Stimulated activated CD4-positive, alpha-beta T cell treated with anti-CD3 and anti-CD28 coated beads, Interleukin-15, amount 100 ng/mL, for 1 hour (primary cell): ENCODE measurements at regions not wholly inside any gene's neighbourhood (a gene's known extent, or its start where the extent isn't known, plus 50 kb on each side); places are given as distances from the start of the nearest gene placed in this dataset.
"Not testable (repeated sequence)": the region's sequence is repeated elsewhere in the genome, so short reads cannot be mapped to it uniquely, and the experiment has no call there.

ENCODE experiments used
- DNase-seq, 2 donors: peaks; one replicate each; pipeline ENCODE4 v3.0.0-alpha.2; 2020; ENCODE audit warnings: low read depth in 1 of 2, low spot score in 1 of 2

DNA sequence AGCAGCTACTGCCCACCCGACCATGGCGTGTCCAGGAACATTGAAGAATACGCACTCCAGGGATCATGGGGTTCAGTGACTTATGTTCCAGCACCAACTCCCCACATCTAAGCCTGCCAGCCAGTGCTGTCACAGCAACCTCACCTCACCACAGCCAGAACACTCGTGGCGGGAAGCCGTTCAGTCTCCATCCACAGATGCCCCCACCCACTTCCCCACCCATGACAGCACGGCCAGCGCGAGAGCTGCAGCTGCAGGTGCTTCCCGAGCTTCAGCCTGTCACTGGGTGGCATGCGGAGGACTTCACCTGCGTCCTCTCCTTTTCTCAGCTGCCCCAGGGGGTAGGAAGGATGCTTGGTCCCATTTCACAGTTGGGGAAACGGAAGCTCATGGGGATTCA is 50.3 kb downstream of the RBFOX3 start:
- no peak for DNase-seq

DNA sequence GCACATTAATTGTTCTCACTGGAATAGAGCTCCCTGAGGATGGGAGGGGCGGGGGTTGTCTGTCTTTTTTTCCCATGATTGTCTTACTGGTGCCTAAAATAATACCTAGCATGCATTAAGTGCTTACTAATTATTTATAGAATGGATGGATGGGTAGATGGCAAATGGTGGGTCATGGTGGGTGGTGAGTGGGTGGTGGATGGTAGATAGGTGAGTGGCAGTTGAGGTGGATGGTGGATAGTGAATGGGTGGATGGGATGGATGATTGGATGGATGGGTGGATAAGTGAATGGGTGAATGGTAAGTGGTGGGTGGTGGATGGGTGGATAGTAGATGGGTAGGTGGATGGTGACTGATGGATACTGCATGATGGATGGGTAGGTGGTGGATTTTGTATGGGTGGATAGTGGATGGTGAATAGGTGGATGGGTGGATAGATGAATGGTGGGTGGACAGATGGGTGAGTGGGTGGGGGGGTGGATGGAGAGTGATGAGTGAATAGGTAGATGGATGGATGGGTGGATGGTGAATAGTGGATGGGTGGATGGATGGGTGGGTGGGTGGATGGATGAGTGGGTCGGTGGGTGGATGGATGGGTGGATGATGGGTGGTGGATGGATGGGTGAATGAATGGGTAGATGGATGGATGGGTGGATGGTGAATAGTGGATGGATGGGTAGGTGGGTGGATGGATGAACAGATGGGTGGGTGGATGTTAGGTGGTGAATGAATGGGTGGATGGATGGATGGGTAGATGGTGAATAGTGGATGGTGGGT is 51.6 kb downstream of the RBFOX3 start:
- no peak for DNase-seq

GRCh38 chr17:79558091-79558900 is 52.6 kb downstream of the RBFOX3 start:
- DNase-seq = no peak

GRCh38 chr17:79557276-79558090 is 53.4 kb downstream of the RBFOX3 start:
- DNase-seq = no peak

DNA sequence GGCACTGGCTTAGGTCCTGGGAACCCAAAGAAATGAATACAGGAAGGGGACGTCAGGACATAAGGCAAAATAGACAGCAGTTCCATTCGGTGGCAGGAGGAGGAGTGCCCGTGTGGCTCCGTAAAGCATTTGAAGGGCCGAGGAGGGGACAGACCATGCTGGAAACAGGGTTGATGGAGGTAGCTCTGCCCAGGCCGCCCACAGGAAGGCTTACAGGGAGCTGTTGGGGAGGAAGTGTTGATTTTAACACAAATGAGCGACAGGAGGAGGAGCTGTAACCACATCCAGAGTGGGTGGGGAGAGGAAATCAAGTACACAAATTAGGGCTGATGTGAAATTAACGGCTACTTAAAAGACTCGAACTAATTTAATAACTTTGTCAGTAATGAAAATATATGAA is 54.6 kb downstream of the RBFOX3 start:
- DNase-seq = no peak

GRCh38 chr17:79555543-79555942 is 55.3 kb downstream of the RBFOX3 start:
- DNase-seq = no peak

- DNase-seq = not testable (repeated sequence)
Measured at GRCh38 chr17:79554346-79554745, 56.5 kb downstream of the RBFOX3 start.

GRCh38 chr17:79552824-79553223 is 58.0 kb downstream of the RBFOX3 start:
- no peak for DNase-seq

DNA sequence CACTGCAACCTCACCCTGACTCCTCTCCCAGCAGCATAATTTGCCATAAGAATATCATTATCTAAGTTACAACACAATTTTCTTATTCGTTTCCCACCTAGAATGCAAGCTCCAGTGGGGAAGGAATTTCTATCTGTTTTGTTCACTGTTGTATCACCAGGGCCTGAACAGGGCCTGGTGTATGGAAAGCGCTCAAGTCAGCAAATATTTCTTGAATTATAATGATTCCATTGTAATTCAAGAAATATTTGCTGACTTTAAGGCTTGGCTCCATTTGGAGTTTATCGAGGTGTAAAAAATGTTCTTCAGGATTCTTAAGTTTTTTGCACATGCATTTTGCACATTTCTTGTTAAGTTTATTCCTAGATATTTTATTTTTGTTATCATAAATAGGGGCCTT is 58.4 kb downstream of the RBFOX3 start:
- DNase-seq = no peak

DNA sequence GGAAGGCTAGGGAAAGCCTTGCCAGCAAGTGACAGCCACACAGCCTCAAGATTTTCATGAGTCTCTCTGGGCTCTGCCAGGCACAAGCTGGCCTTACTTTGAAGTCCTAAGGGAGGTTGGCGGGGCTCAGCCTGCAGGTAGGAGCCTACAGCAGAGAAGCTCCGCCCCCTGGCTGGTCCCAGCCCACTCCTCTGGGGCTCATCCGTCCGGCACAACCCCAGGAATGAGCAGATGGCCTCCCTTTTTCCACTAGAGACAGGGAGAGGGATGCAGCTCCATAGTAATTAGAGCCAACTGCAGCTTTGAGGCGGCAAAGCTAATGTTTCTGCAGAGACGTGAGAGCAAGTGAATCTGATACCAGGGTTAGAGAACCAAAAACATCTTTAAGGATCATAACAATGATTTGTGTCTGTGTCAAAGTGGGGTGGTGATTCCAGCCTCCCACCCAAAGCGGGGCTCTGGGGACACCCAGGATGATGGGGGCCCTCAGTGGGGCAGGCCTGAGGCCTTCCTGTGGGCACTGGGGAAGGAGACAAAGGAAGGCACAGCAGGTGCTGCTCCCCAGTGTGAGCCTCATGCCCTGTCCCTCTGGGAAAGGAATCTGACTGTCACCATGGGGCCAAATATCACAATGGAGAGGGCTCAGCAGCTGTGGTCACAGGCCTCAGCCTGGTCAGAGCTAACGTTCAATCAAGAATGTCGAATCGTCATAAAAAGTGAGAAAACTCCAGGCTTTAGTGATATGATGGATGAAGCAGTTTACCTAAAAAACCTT is 61.5 kb downstream of the RBFOX3 start:
- DNase-seq = no peak

DNA sequence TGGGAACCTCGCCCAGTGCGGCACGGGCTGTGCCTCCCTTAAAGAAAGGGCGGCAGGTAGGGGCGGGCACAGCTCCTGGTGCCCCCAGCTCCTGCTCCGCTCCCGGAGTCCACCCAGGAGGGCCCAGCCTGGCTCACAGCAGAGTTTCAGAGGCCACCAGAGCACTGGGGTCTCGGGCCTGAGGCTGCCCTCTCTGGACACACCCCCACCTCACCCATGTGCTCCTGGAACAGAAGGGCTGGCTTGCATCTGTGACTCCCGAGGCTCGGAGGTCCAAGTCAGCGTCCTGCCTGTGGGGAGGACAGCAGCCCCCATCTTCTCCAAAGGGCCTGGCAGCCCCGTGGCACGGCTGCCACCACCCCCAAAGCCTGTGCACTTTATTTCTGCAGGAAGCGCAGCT is 62.7 kb downstream of the RBFOX3 start:
- DNase-seq = no peak

GRCh38 chr17:79547586-79547985 is 63.3 kb downstream of the RBFOX3 start:
- no peak for DNase-seq

DNA sequence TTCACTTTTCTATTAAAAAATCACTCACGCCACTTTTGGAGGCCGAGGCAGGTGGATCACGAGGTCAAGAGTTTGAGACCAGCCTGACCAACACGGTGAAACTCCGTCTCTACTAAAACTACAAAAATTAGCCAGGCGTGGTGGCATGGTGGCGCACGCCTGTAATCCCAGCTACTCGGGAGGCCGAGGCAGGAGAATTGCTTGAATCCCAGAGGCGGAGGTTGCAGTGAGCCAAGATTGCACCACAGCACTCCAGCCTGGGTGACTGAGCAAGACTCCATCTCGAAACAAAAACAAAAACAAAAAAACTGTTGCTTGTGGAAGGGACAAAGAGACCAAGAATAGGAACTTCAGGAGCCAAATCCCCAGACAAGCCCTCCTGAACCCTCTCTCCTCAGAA is 63.7 kb downstream of the RBFOX3 start:
- DNase-seq = not testable (repeated sequence)

- DNase-seq = no peak
Measured at GRCh38 chr17:79546386-79546785, 64.5 kb downstream of the RBFOX3 start.

GRCh38 chr17:79545251-79546005 is 65.4 kb downstream of the RBFOX3 start:
- DNase-seq = no peak

GRCh38 chr17:79544142-79544914 is 66.5 kb downstream of the RBFOX3 start:
- DNase-seq = no peak

- DNase-seq = no peak
Measured at GRCh38 chr17:79543531-79543930, 67.3 kb downstream of the RBFOX3 start.

DNA sequence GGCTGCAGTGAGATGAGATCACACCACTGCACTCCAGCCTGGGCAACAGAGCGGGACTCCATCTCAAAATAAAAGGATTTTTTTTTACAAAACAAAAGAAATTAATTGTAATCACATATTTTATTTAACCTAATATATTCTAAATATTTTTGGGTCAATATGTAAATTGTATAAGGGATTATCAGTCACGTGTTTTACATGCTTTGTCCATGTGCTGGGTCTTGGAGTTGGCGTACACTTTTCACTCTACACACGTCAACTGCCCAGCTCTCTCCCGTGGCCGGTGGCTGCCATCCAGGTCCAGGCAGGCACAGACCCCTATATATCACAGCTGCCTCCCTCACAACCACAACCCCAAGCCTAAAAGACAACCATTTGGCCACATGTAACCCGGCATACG is 68.1 kb downstream of the RBFOX3 start:
- no peak for DNase-seq

DNA sequence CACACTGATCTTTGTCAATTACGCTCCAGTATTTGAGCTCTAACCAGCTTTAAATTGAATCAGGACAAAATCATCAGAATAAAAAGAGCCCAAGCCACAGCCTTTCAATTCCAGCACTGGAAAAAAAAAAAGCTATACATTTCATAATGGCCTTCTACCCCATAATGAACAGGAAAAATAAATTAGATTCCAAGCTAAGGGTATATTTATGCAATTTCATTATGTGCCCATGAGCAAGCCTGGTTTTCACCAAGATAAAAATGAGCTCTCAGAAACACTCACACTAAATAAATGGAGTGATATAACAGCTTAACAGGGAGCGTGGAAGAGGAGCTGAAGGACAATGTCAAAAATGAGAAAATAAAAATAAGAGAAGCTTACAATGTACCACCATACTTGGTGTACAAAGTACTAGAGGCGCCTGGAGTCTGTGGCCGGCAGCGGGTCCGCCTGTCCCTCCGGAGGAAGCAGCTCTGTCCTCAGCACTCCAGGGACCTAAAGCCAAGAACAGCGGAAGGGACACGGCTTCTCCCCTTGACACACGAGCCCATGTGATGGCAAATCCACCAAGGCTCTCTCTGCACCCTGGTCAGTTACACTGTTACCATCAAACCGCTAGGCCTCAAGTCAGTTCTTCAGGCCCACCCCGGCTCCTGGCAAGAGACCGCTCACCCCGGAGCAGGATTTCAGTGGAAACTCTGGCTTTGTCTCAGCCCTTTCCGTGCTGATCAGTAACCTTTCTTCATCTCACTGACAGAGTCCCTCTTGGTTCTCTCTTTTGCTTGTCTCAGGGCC is 69.6 kb downstream of the RBFOX3 start:
- DNase-seq = no peak
